SU-DHL-6 (cell line): ENCODE measurements at regions not wholly inside any gene's neighbourhood (a gene's known extent, or its start where the extent isn't known, plus 50 kb on each side); places are given as distances from the start of the nearest gene placed in this dataset.

Experiments used
- H2AFZ ChIP-seq: fragments of 200-600 bp; sonication (generic); 2 replicates; pipeline ENCODE4 v1.6.1; 2014; ENCODE audit warnings: low read depth, mild to moderate bottlenecking, moderate library complexity, mixed read lengths, antibody characterized with exemption, low read length; ENCODE audit not compliant: severe bottlenecking
- H3F3A ChIP-seq: fragments of 200-600 bp; shearing (Covaris generic); 2 replicates; pipeline ENCODE4 v1.6.0; 2016; ENCODE audit warnings: antibody characterized with exemption, mild to moderate bottlenecking; ENCODE audit not compliant: insufficient read depth
- H3K27ac ChIP-seq: fragments of 200-600 bp; sonication (generic); 2 replicates; pipeline ENCODE4 v1.5.1; 2016; ENCODE audit warnings: low read depth, mild to moderate bottlenecking, low read length, moderate library complexity, mixed read lengths
- H3K27me3 ChIP-seq: fragments of 200-600 bp; sonication (generic), shearing (Covaris generic); 2 replicates; pipeline ENCODE4 v1.6.0; 2014; ENCODE audit warnings: mild to moderate bottlenecking, low read length
- H3K36me3 ChIP-seq: fragments of 200-600 bp; sonication (generic); 2 replicates; pipeline ENCODE4 v1.6.1; 2014; ENCODE audit warnings: mild to moderate bottlenecking, low read length, mixed read lengths
- H3K4me2 ChIP-seq: fragments of 300-600, 200-600 bp; shearing (Covaris generic), sonication (generic); 2 replicates; pipeline ENCODE4 v1.6.0; 2014; ENCODE audit warnings: low read length, low read depth, mild to moderate bottlenecking; ENCODE audit not compliant: poor library complexity, severe bottlenecking
- H3K4me3 ChIP-seq: fragments of 200-600 bp; sonication (generic); 2 replicates; pipeline ENCODE4 v1.5.1; 2014; ENCODE audit warnings: antibody characterized with exemption, low read length, mild to moderate bottlenecking, mixed read lengths; ENCODE audit not compliant: insufficient read depth, poor library complexity, severe bottlenecking
- H3K79me2 ChIP-seq: fragments of 200-600 bp; sonication (generic); 2 replicates; pipeline ENCODE4 v1.6.1; 2014; ENCODE audit warnings: mild to moderate bottlenecking, low read length, moderate library complexity; ENCODE audit not compliant: insufficient read depth
- H3K9ac ChIP-seq: fragments of 200-600 bp; sonication (generic); 2 replicates; pipeline ENCODE4 v1.7.0; 2014; ENCODE audit warnings: mild to moderate bottlenecking, low read length
- H3K9me2 ChIP-seq: fragments of 200-600 bp; sonication (generic); replicated peaks from 2 replicates; pipeline ENCODE4 v1.6.1; 2014; ENCODE audit warnings: low read length; ENCODE audit not compliant: insufficient read depth
- H3K9me3 ChIP-seq: fragments of 200-600 bp; sonication (generic); 2 replicates; pipeline ENCODE4 v1.6.1; 2014; ENCODE audit warnings: low read length, mixed read lengths; ENCODE audit not compliant: insufficient read depth
- H4K20me1 ChIP-seq: fragments of 200-600 bp; sonication (generic); 2 replicates; pipeline ENCODE4 v1.6.1; 2014; ENCODE audit warnings: low read depth, mild to moderate bottlenecking, antibody characterized with exemption, low read length, moderate library complexity, mixed read lengths
- EZH2phosphoT487 ChIP-seq: fragments of 200-600 bp; sonication (generic), shearing (Covaris generic); conservative IDR thresholded peaks from 2 replicates; pipeline ENCODE4 v1.6.1; 2018; ENCODE audit warnings: mild to moderate bottlenecking, antibody characterized with exemption, low read length, moderate library complexity, mixed read lengths
- TF ChIP-seq, protein P1 (sequence below): fragments of 200-600 bp; sonication (generic); IDR thresholded peaks from one replicate; pipeline ENCODE4 v1.5.1; 2017; ENCODE audit warnings: antibody characterized with exemption, mild to moderate bottlenecking, low read length, moderate library complexity; ENCODE audit not compliant: insufficient read depth, poor library complexity, severe bottlenecking

DNA sequence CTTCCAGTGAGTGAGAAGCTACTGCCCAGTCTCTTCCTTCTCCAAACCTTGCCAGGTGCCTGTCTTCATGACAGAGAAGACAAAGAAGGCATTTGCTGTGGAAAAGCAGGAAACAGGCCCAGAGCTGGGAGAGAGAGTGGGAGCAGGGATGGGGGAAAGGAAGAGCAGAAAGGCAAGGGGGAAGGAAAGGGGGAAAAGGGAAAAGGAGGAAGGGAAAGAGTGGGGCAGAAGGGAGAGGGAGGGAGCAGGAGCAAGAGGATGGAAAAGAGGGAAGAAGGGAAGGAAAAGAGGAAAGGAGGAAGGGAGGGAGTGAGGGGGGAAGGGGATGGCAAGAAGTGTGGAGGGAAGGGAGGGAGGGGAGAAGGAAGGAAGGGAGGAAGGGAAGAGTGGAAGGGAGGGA is 121.2 kb upstream of the LINGO1 start:
- Histone ChIP-seq H3K9ac (no peak overlapping the region), H3K4me3 (no peak overlapping the region), H3K27ac (no peak overlapping the region), H3K4me2 (no peak overlapping the region), H4K20me1 (no peaks in the 10 kb centered on the region), H3F3A (no peaks in the 10 kb centered on the region), H2AFZ (no peak overlapping the region), H3K36me3 (no peaks in the 10 kb centered on the region), H3K27me3 (no peaks in the 10 kb centered on the region), H3K79me2 (no peaks in the 10 kb centered on the region), H3K9me3 (no peaks in the 10 kb centered on the region), H3K9me2 (no peaks in the 10 kb centered on the region)
- no peak for TF ChIP-seq EZH2phosphoT487
- TF ChIP-seq, protein P1, sequence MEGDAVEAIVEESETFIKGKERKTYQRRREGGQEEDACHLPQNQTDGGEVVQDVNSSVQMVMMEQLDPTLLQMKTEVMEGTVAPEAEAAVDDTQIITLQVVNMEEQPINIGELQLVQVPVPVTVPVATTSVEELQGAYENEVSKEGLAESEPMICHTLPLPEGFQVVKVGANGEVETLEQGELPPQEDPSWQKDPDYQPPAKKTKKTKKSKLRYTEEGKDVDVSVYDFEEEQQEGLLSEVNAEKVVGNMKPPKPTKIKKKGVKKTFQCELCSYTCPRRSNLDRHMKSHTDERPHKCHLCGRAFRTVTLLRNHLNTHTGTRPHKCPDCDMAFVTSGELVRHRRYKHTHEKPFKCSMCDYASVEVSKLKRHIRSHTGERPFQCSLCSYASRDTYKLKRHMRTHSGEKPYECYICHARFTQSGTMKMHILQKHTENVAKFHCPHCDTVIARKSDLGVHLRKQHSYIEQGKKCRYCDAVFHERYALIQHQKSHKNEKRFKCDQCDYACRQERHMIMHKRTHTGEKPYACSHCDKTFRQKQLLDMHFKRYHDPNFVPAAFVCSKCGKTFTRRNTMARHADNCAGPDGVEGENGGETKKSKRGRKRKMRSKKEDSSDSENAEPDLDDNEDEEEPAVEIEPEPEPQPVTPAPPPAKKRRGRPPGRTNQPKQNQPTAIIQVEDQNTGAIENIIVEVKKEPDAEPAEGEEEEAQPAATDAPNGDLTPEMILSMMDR = no peak

DNA sequence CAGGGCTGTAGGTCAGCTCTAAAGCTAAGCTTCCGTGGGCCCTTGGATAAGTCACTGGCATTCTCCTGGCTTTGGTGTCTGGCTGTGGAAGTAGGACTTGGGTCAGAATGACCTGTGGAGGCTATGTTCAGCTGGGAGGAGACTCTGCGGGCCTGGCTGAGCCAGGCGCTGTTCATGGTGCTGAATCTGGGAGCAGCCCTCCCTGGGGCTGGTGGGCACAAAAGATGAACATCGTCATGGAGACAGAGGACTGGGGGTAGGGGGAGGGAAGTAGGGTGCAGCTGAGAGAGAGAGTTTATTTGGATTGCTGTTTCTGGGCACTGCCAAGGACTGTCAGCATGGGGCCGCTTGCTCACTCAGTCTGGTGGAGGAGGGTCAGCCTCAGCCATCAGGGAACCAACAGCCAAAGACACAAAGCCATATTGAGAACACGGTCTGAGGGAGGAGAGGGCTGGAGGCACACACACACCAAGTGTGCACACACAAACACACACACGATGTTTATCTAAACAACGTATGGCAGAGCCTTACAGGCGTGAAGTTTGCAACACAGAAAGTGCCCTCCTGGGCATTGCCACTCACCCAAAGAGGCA is 120.7 kb upstream of the LINGO1 start:
- Histone ChIP-seq H3K36me3 (no peaks in the 10 kb centered on the region), H3K9me2 (no peaks in the 10 kb centered on the region), H3K27me3 (no peaks in the 10 kb centered on the region), H3K9me3 (no peaks in the 10 kb centered on the region), H3K4me3 (no peak overlapping the region), H4K20me1 (no peaks in the 10 kb centered on the region), H3K4me2 (no peak overlapping the region), H3F3A (no peaks in the 10 kb centered on the region), H3K9ac (no peak overlapping the region), H2AFZ (no peak overlapping the region), H3K79me2 (no peaks in the 10 kb centered on the region), H3K27ac (no peak overlapping the region)
- no peak for TF ChIP-seq EZH2phosphoT487
- TF ChIP-seq, protein P1 = no peak

DNA sequence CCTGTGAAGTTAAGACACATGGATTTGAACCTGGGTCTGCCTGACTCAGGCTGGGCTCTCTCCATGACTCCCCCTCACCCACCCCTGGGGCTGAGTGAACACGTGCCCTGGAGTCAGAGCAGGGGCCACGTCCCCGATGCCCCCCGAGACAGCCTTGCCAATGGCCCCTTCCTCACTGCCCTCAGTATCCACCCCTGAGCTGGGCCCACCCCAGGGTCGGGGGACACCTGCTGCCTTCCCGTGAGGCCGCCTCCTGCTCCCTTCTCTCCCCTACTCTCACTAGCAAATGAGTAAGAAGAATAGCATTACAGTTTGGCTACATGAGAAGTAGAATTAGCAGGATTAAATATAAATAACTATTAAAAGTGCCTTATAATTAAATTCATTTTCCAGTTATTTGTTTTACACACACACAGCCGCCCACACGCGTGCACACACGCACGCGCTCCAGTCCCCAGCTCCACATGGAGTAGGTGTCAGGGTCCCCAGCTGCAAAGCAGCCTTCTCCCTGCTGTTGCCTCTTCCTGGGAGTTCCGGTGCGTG is 117.4 kb upstream of the LINGO1 start:
- Histone ChIP-seq H4K20me1 (no peaks in the 10 kb centered on the region), H3F3A (no peaks in the 10 kb centered on the region), H3K9me3 (no peaks in the 10 kb centered on the region), H3K4me2 (no peak overlapping the region), H3K27ac (no peak overlapping the region), H3K9ac (no peak overlapping the region), H3K79me2 (no peaks in the 10 kb centered on the region), H3K27me3 (no peaks in the 10 kb centered on the region), H3K4me3 (no peak overlapping the region), H3K9me2 (no peaks in the 10 kb centered on the region), H3K36me3 (no peaks in the 10 kb centered on the region), H2AFZ (no peak overlapping the region)
- TF ChIP-seq EZH2phosphoT487 = no peak
- TF ChIP-seq, protein P1 = no peak
